ENCODE measurements at regions not wholly inside any gene's neighbourhood (a gene's known extent, or its start where the extent isn't known, plus 50 kb on each side); places are given as distances from the start of the nearest gene placed in this dataset.

DNA sequence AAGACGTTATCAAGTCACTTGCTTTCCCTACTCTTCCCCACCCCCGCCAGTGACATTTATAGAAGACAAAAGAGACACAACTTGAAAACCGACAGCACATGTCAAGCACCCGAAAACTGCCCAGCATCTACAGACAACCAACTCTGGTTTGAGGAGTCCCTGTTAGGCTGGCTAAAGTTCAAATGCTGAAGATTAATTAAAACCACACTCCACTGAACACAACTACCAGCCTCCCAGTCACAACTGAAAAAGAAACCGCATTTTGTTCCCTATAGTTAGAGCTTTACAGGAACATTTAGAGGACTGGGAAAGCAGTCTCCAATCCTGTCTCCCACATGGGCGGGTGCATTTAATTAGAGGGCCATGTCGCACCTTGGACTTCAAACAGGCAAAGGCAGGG lies 73.0 kb upstream of the COX10 start:
- H3K27ac ChIP-seq (ENCODE audit: low read depth, low read length): no peak overlapping the region
- H3K36me3 ChIP-seq (ENCODE audit: control insufficient read depth in 1 of 2, insufficient read depth in 2 of 2, low read length in 2 of 2): no peaks in the 10 kb centered on the region
- H3K27me3 ChIP-seq (ENCODE audit: control insufficient read depth in 1 of 2, insufficient read depth in 2 of 2, low read length in 2 of 2): no peaks in the 10 kb centered on the region
- no peaks in the 10 kb centered on the region for H3K9me3 ChIP-seq (ENCODE audit: control insufficient read depth in 1 of 2, low read length in 2 of 2)
- H3K9ac ChIP-seq (ENCODE audit: low read depth in 1 of 2, low read length in 2 of 2): no peak overlapping the region
- H3K4me1 ChIP-seq (ENCODE audit: control insufficient read depth in 1 of 2, insufficient read depth in 2 of 2, low read length in 2 of 2): no peaks in the 10 kb centered on the region
- no peak overlapping the region for H3K4me3 ChIP-seq (ENCODE audit: low read depth in 1 of 2, low read length in 2 of 2)

DNA sequence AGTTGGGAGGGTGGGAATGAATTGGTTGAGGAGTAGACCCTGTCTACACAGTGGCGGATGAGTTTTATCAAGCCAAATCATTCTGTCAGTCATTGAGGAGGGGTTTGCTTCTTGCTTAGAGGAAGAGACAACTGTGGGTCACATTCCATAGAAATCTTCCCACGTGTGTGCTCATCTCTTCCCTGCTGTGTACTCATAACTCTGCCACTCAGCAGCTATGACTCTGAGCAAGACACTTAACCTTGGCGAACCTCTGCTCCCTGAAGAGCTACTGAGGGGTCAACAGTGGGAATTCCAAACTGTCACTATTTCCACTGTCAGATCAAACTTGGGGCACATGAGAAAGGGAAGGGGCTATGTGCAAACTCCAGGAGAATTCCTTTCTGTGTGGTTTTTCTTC lies 72.6 kb upstream of the COX10 start:
- H3K36me3 ChIP-seq (ENCODE audit: control insufficient read depth in 1 of 2, insufficient read depth in 2 of 2, low read length in 2 of 2): no peaks in the 10 kb centered on the region
- no peak overlapping the region for H3K4me3 ChIP-seq (ENCODE audit: low read depth in 1 of 2, low read length in 2 of 2)
- H3K9me3 ChIP-seq (ENCODE audit: control insufficient read depth in 1 of 2, low read length in 2 of 2): no peaks in the 10 kb centered on the region
- H3K9ac ChIP-seq (ENCODE audit: low read depth in 1 of 2, low read length in 2 of 2): no peak overlapping the region
- no peaks in the 10 kb centered on the region for H3K4me1 ChIP-seq (ENCODE audit: control insufficient read depth in 1 of 2, insufficient read depth in 2 of 2, low read length in 2 of 2)
- no peaks in the 10 kb centered on the region for H3K27me3 ChIP-seq (ENCODE audit: control insufficient read depth in 1 of 2, insufficient read depth in 2 of 2, low read length in 2 of 2)
- H3K27ac ChIP-seq (ENCODE audit: low read depth, low read length): no peak overlapping the region

DNA sequence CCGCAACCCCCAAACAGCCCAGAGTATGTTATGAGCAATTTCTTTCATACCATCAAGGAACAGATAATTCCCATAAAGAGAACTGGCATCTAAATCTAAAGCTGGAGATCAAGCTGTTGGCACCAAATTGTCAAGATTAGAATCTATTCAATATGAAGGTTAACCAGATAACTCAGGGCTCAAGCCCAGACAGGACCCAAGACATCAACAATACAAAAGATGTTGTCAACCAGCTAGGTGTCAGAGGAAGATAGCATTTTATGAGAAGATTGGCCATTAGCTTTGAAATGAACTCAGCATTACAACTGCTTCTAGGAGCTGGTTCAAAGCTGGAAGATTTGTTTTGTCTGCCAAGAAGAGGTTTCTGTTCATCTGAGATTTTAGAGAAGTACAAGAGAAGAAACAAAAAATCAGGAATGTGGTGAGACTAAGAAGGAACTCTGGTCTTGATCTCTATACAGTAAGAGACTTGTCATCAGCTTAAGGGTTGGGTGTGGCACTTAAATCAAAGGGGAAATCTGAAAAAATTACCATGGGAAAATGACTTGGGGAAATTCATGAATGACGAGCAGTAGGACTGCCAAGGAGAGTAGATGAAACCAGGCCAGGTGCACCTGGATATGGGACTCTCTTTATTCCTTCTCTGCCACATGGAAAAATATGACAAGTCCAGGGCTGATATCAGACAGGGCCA lies 64.2 kb upstream of the COX10 start:
- Histone ChIP-seq H3K4me1 (ENCODE audit: control insufficient read depth in 1 of 2, insufficient read depth in 2 of 2, low read length in 2 of 2) (no peaks in the 10 kb centered on the region), H3K27me3 (ENCODE audit: control insufficient read depth in 1 of 2, insufficient read depth in 2 of 2, low read length in 2 of 2) (no peaks in the 10 kb centered on the region), H3K27ac (ENCODE audit: low read depth, low read length) (no peak overlapping the region)

DNA sequence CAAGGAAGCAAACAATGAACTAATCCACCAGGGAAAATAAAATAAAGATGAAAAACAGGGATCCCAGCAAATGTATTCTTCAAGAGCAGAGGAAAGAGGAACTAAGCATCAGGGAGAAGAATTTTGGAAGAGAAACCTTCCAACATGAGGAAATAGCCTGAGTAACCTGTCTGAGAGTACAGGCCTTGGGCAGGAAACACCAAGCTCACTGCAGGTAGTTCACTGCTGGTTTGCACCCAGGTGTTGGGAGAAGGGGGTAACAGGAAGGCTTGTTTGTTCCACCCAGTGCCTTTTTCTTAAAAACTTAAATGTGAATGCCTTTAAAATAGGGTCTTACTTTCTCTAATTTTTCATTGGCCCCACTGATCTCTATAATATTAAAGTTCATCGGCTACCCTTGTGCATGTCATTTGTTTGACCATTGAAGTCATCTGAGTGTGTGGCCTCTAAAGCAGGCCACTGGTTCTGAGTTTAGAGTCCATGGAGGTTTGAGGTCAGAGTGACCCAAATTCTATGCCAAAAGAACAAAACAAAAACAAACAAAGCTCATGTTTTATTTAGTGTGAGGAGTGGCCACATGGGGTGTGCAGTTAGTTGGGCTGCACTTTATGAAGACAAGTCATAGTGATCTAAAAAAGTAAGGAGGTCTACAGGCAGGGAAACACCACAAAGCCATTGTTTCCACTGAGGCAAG lies 62.9 kb upstream of the COX10 start:
- Histone ChIP-seq H3K9ac (ENCODE audit: low read depth in 1 of 2, low read length in 2 of 2) (no peak overlapping the region), H3K9me3 (ENCODE audit: control insufficient read depth in 1 of 2, low read length in 2 of 2) (no peaks in the 10 kb centered on the region), H3K4me3 (ENCODE audit: low read depth in 1 of 2, low read length in 2 of 2) (no peak overlapping the region), H3K27ac (ENCODE audit: low read depth, low read length) (no peak overlapping the region), H3K4me1 (ENCODE audit: control insufficient read depth in 1 of 2, insufficient read depth in 2 of 2, low read length in 2 of 2) (peaks cover 0 to 3% of the 10 kb centered on the region in 2 donors), H3K36me3 (ENCODE audit: control insufficient read depth in 1 of 2, insufficient read depth in 2 of 2, low read length in 2 of 2) (no peaks in the 10 kb centered on the region), H3K27me3 (ENCODE audit: control insufficient read depth in 1 of 2, insufficient read depth in 2 of 2, low read length in 2 of 2) (no peaks in the 10 kb centered on the region)

More for the DNA sequence above, 64.2 kb upstream of the COX10 start:
- Histone ChIP-seq H3K9ac (ENCODE audit: low read depth in 1 of 2, low read length in 2 of 2) (no peak overlapping the region), H3K4me3 (ENCODE audit: low read depth in 1 of 2, low read length in 2 of 2) (no peak overlapping the region), H3K36me3 (ENCODE audit: control insufficient read depth in 1 of 2, insufficient read depth in 2 of 2, low read length in 2 of 2) (no peaks in the 10 kb centered on the region), H3K9me3 (ENCODE audit: control insufficient read depth in 1 of 2, low read length in 2 of 2) (no peaks in the 10 kb centered on the region)

DNA sequence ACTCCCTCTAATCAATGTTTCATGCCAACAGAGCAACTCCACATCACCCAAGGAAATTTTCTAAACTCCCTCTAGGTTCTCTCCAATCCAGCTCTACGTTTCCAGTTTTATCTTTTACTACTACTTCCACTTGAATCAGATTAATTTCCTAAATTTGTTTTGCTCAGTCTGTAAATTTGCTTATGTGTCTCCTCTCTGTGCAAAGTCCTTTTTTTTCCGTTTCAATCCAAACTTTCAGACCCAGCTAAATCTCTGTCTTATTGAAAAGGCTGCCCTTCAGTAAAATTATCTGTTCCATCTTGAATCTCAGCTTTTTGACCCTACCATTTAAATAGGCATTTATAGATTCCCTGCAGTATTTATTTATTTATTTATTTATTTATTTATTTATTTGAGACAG lies 61.4 kb upstream of the COX10 start:
- no peaks in the 10 kb centered on the region for H3K27me3 ChIP-seq (ENCODE audit: control insufficient read depth in 1 of 2, insufficient read depth in 2 of 2, low read length in 2 of 2)
- no peaks in the 10 kb centered on the region for H3K36me3 ChIP-seq (ENCODE audit: control insufficient read depth in 1 of 2, insufficient read depth in 2 of 2, low read length in 2 of 2)
- H3K4me3 ChIP-seq (ENCODE audit: low read depth in 1 of 2, low read length in 2 of 2): no peak overlapping the region
- no peak overlapping the region for H3K9ac ChIP-seq (ENCODE audit: low read depth in 1 of 2, low read length in 2 of 2)
- no peak overlapping the region for H3K27ac ChIP-seq (ENCODE audit: low read depth, low read length)
- peaks cover 0 to 3% of the 10 kb centered on the region in 2 donors for H3K4me1 ChIP-seq (ENCODE audit: control insufficient read depth in 1 of 2, insufficient read depth in 2 of 2, low read length in 2 of 2)
- no peaks in the 10 kb centered on the region for H3K9me3 ChIP-seq (ENCODE audit: control insufficient read depth in 1 of 2, low read length in 2 of 2)

DNA sequence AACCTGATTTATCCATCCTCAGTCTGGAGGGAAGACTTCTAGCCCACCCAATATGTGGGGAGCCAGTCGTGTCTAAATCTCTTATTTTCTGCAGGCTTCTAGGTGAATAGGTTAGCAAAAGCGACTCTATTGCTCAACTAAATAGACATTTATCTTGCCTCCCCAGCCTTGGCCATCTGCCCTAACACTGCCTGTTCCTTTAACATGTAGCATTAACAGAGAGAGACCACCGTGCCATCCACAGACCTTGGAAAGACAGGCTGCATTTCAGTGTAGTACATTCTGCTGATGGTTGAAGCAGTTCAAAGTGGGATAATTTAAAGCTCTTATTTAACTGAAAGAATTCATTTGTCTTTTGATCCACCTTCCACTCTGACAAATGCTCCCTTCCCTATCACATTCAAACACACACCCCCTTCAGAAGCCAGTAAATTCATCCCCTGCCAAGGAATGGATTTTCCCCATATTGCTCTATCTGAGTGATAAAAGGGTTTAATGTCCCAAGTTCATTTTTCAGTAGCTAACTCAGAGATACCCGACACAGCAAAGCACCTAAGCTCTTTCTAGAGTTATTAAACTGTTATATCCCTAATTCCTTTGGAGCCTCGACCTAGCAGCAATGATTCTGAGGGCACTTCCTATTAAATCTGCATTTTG lies 58.1 kb upstream of the COX10 start:
- peaks cover 0 to 3% of the 10 kb centered on the region in 2 donors for H3K4me1 ChIP-seq (ENCODE audit: control insufficient read depth in 1 of 2, insufficient read depth in 2 of 2, low read length in 2 of 2)
- no peak overlapping the region for H3K4me3 ChIP-seq (ENCODE audit: low read depth in 1 of 2, low read length in 2 of 2)
- H3K27ac ChIP-seq (ENCODE audit: low read depth, low read length): no peak overlapping the region

DNA sequence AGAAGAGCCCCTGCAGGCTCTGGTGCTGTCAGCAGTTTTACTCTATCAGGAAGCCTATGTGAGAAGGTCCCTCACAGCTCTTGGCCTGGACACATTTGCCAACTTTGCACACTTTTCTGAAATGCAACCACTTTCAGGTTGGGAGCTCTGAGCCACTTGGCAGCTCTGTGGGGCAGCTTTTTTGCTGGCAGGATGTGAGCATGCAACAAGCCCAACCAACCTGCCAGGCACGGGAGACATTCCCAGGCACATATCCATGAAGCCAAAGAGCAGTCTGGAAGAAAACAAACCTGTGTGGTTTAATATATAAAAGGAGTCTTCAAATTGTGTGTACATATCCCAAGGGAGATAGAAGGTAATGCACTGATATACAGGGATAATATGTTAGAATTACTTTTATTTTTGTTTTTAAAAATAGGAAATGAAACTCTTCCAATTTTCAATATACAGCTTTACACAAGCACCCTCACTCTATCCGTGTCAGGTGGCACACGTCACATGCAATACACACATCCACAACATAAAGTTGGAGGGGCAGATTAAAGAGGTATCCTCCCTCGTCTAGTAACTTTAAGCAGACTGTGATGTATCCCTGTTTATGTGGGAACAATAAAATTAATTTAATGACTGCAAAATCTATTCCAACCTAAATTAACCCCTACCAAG lies 57.4 kb upstream of the COX10 start:
- H3K4me3 ChIP-seq (ENCODE audit: low read depth in 1 of 2, low read length in 2 of 2): no peak overlapping the region

More for the DNA sequence above, 58.1 kb upstream of the COX10 start:
- H3K9ac ChIP-seq (ENCODE audit: low read depth in 1 of 2, low read length in 2 of 2): no peak overlapping the region
- H3K9me3 ChIP-seq (ENCODE audit: control insufficient read depth in 1 of 2, low read length in 2 of 2): no peaks in the 10 kb centered on the region
- H3K36me3 ChIP-seq (ENCODE audit: control insufficient read depth in 1 of 2, insufficient read depth in 2 of 2, low read length in 2 of 2): no peaks in the 10 kb centered on the region
- no peaks in the 10 kb centered on the region for H3K27me3 ChIP-seq (ENCODE audit: control insufficient read depth in 1 of 2, insufficient read depth in 2 of 2, low read length in 2 of 2)

DNA sequence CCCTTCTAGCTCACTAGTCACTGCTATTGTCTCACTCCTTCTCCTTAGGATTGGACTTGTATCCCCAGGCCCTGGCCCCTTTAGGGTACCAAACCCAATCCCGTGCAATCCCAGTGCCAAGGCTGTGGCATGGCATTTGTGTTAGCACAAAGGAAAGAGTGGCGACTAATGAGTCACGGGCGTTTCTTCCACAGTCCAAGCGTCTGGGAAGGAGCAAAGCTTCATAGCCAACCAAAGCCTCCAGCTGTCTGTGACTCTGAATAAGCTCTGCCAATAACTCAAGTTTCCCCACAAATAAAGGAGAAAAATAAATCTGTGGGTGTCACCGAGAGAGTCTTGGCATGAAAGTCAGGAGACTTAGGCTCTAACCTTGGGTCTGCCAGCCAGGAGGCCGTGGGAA lies 54.6 kb upstream of the COX10 start:
- no peaks in the 10 kb centered on the region for H3K9me3 ChIP-seq (ENCODE audit: control insufficient read depth in 1 of 2, low read length in 2 of 2)
- H3K4me1 ChIP-seq (ENCODE audit: control insufficient read depth in 1 of 2, insufficient read depth in 2 of 2, low read length in 2 of 2): peaks cover 0 to 3% of the 10 kb centered on the region in 2 donors
- H3K9ac ChIP-seq (ENCODE audit: low read depth in 1 of 2, low read length in 2 of 2): no peak overlapping the region
- H3K27ac ChIP-seq (ENCODE audit: low read depth, low read length): no peak overlapping the region
- no peak overlapping the region for H3K4me3 ChIP-seq (ENCODE audit: low read depth in 1 of 2, low read length in 2 of 2)
- no peaks in the 10 kb centered on the region for H3K36me3 ChIP-seq (ENCODE audit: control insufficient read depth in 1 of 2, insufficient read depth in 2 of 2, low read length in 2 of 2)
- no peaks in the 10 kb centered on the region for H3K27me3 ChIP-seq (ENCODE audit: control insufficient read depth in 1 of 2, insufficient read depth in 2 of 2, low read length in 2 of 2)

More for the DNA sequence above, 57.4 kb upstream of the COX10 start:
- no peak overlapping the region for H3K27ac ChIP-seq (ENCODE audit: low read depth, low read length)
- H3K9me3 ChIP-seq (ENCODE audit: control insufficient read depth in 1 of 2, low read length in 2 of 2): no peaks in the 10 kb centered on the region
- no peaks in the 10 kb centered on the region for H3K36me3 ChIP-seq (ENCODE audit: control insufficient read depth in 1 of 2, insufficient read depth in 2 of 2, low read length in 2 of 2)
- H3K27me3 ChIP-seq (ENCODE audit: control insufficient read depth in 1 of 2, insufficient read depth in 2 of 2, low read length in 2 of 2): no peaks in the 10 kb centered on the region
- H3K4me1 ChIP-seq (ENCODE audit: control insufficient read depth in 1 of 2, insufficient read depth in 2 of 2, low read length in 2 of 2): peaks cover 0 to 3% of the 10 kb centered on the region in 2 donors
- no peak overlapping the region for H3K9ac ChIP-seq (ENCODE audit: low read depth in 1 of 2, low read length in 2 of 2)

DNA sequence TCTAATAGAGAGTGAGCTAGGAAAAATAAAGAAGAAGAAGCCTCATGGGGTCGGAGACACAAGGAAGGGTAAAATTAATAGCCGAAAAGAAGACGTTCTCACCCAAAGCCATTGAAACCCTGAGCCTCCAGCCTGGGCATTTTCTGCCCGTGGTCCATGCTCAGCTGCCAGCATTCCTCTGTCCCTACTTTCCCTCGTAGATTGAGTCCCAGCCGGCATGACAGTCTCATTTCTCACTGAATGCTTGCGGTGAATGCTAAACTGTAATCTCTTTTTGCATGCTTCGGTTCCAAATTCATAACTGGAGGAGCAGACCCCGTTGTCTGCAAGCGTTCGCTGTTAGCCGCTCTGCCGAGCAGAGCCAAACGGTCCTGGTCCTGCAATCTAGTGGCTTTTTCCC lies 54.0 kb upstream of the COX10 start:
- no peak overlapping the region for H3K9ac ChIP-seq (ENCODE audit: low read depth in 1 of 2, low read length in 2 of 2)
- H3K27me3 ChIP-seq (ENCODE audit: control insufficient read depth in 1 of 2, insufficient read depth in 2 of 2, low read length in 2 of 2): no peaks in the 10 kb centered on the region
- H3K9me3 ChIP-seq (ENCODE audit: control insufficient read depth in 1 of 2, low read length in 2 of 2): no peaks in the 10 kb centered on the region
- no peak overlapping the region for H3K4me3 ChIP-seq (ENCODE audit: low read depth in 1 of 2, low read length in 2 of 2)
- H3K36me3 ChIP-seq (ENCODE audit: control insufficient read depth in 1 of 2, insufficient read depth in 2 of 2, low read length in 2 of 2): no peaks in the 10 kb centered on the region
- peaks cover 0 to 3% of the 10 kb centered on the region in 2 donors for H3K4me1 ChIP-seq (ENCODE audit: control insufficient read depth in 1 of 2, insufficient read depth in 2 of 2, low read length in 2 of 2)
- H3K27ac ChIP-seq (ENCODE audit: low read depth, low read length): no peak overlapping the region

DNA sequence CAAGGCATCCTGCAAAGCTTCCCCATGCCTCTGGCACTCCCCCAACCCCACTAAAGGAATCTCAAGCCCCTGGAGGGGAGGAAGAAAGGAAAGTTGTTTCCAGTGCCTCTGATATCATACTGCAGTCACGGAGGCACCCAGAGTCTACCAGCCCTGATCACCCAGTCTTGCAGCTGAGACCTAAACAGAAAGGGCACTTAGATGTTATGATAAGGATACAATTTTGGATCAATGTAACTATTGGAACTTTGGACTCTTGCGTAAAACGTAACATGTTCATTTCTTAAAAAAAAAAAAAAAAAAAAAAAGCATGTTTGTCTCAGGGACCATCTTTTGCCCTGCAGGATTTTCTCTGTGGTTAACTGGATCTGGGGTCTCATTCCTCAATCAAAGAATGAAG lies 52.4 kb upstream of the COX10 start:
- Histone ChIP-seq H3K4me3 (ENCODE audit: low read depth in 1 of 2, low read length in 2 of 2) (no peak overlapping the region), H3K27me3 (ENCODE audit: control insufficient read depth in 1 of 2, insufficient read depth in 2 of 2, low read length in 2 of 2) (no peaks in the 10 kb centered on the region), H3K36me3 (ENCODE audit: control insufficient read depth in 1 of 2, insufficient read depth in 2 of 2, low read length in 2 of 2) (no peaks in the 10 kb centered on the region), H3K9ac (ENCODE audit: low read depth in 1 of 2, low read length in 2 of 2) (no peak overlapping the region), H3K9me3 (ENCODE audit: control insufficient read depth in 1 of 2, low read length in 2 of 2) (no peaks in the 10 kb centered on the region), H3K4me1 (ENCODE audit: control insufficient read depth in 1 of 2, insufficient read depth in 2 of 2, low read length in 2 of 2) (no peaks in the 10 kb centered on the region), H3K27ac (ENCODE audit: low read depth, low read length) (no peak overlapping the region)

Data from duodenal mucosa (tissue), 2 donors.